ENCODE measurements at regions not wholly inside any gene's neighbourhood (a gene's known extent, or its start where the extent isn't known, plus 50 kb on each side); places are given as distances from the start of the nearest gene placed in this dataset.
"Not testable (repeated sequence)": the region's sequence is repeated elsewhere in the genome, so short reads cannot be mapped to it uniquely, and the experiment has no call there.

GRCh38 chr19:5247957-5248705, 92.5 kb downstream of the PTPRS start:
- H3K4me3 ChIP-seq (ENCODE audit: low read length), result no peak overlapping the region
- no peak for DNase-seq
- H3K27me3 ChIP-seq (ENCODE audit: control insufficient read depth, insufficient read depth, low read length), result no peaks in the 10 kb centered on the region
- 82% methylated on average over 5 of the region's 25 CpGs for WGBS (ENCODE audit: insufficient coverage, low lambda C conversion rate)
- H3K9me3 ChIP-seq (ENCODE audit: control insufficient read depth, low read depth, low read length), result peaks cover 6% of the 10 kb centered on the region
- H3K4me1 ChIP-seq (ENCODE audit: control insufficient read depth, insufficient read depth, low read length), result no peaks in the 10 kb centered on the region
- no peaks in the 10 kb centered on the region for H3K36me3 ChIP-seq (ENCODE audit: control insufficient read depth, insufficient read depth, low read length)
- H3K27ac ChIP-seq (ENCODE audit: low read length), result no peak overlapping the region

DNA sequence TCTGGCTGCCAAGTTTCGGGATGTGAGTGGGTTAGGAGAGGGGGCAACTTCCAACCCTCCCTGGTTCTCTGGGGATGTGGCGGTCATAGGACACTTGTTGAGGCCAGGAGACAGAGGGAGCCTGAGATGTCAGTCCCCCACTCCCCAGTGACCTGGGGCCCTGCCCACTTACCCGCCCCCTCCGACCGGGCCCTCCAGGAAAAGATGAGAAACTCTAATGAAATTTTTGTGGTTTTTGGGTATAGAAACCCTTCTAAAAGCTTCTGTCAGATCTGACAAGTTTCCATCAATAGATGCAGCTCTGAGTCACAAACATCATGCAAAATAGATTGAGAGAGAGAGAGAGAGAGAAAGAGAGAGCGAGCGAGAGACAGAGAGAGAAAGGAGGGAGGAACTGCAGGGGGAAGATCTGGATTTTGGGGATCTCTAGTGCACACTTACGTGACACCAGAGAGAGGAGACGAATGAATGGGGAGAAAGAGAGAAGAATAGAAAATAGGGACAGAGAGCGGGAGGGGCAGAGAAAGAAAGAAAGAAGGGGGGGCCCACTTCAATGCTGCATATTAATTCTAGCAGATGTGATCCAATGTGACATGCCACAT, 94.0 kb downstream of the PTPRS start:
- H3K36me3 ChIP-seq (ENCODE audit: control insufficient read depth, insufficient read depth, low read length), result no peaks in the 10 kb centered on the region
- WGBS (ENCODE audit: insufficient coverage, low lambda C conversion rate), result 95% methylated on average over 6 of the region's 10 CpGs
- no peak overlapping the region for H3K4me3 ChIP-seq (ENCODE audit: low read length)
- H3K27ac ChIP-seq (ENCODE audit: low read length), result no peak overlapping the region
- H3K9me3 ChIP-seq (ENCODE audit: control insufficient read depth, low read depth, low read length), result peaks cover 6% of the 10 kb centered on the region
- DNase-seq, result no peak
- no peaks in the 10 kb centered on the region for H3K4me1 ChIP-seq (ENCODE audit: control insufficient read depth, insufficient read depth, low read length)
- H3K27me3 ChIP-seq (ENCODE audit: control insufficient read depth, insufficient read depth, low read length), result no peaks in the 10 kb centered on the region

GRCh38 chr19:5245631-5246553, 94.7 kb downstream of the PTPRS start:
- no peak for DNase-seq
- H3K27ac ChIP-seq (ENCODE audit: low read length), result no peak overlapping the region
- H3K4me3 ChIP-seq (ENCODE audit: low read length), result no peak overlapping the region
- no peaks in the 10 kb centered on the region for H3K4me1 ChIP-seq (ENCODE audit: control insufficient read depth, insufficient read depth, low read length)
- H3K9me3 ChIP-seq (ENCODE audit: control insufficient read depth, low read depth, low read length), result peaks cover 6% of the 10 kb centered on the region
- WGBS (ENCODE audit: insufficient coverage, low lambda C conversion rate), result 100% methylated on average over 1 of the region's 38 CpGs
- no peaks in the 10 kb centered on the region for H3K27me3 ChIP-seq (ENCODE audit: control insufficient read depth, insufficient read depth, low read length)
- H3K36me3 ChIP-seq (ENCODE audit: control insufficient read depth, insufficient read depth, low read length), result no peaks in the 10 kb centered on the region

DNA sequence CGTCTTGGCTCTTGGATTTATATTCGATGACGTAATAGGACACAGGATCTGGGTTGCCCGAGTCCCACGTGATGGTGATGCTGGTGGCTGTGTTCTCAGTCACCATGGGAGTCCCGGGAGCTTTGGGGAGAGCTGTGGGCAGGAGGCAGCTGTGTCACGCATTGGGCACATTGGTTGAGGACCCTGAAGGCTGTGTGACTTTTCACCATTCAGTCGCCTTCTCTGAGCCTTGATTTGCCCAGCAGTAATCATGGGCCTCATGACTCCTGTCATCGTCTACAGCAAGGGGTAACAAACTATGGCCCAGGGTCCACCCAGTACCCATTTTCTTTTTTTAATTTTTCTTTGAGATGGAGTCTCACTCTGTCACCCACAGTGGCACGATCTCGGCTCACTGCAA, 96.3 kb downstream of the PTPRS start:
- Histone ChIP-seq H3K27me3 (ENCODE audit: control insufficient read depth, insufficient read depth, low read length) (no peaks in the 10 kb centered on the region), H3K4me1 (ENCODE audit: control insufficient read depth, insufficient read depth, low read length) (no peaks in the 10 kb centered on the region), H3K36me3 (ENCODE audit: control insufficient read depth, insufficient read depth, low read length) (no peaks in the 10 kb centered on the region), H3K27ac (ENCODE audit: low read length) (no peak overlapping the region), H3K9me3 (ENCODE audit: control insufficient read depth, low read depth, low read length) (peaks cover 6% of the 10 kb centered on the region), H3K4me3 (ENCODE audit: low read length) (no peak overlapping the region)
- WGBS (ENCODE audit: insufficient coverage, low lambda C conversion rate), result no CpG with 5 or more reads among the region's 11 CpGs
- DNase-seq, result no peak

DNA sequence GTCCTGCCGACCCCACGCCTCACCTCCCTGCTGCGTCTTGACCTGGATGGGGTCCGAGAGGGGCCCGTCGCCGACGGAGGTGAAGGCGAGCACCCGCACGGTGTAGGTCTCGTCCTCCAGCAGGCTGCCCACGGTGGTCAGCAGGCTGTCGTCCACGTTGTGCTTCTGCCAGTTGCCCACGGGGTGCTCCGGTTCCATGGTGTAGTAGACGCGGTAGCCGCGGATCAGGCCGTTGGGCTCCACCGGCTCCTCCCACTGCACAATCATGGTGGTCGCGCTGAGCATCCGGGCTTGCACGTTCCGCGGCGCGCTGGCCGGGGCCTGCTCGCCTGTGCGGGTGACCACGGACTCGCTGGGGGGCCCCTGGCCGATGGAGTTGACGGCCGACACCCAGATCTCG, 96.7 kb downstream of the PTPRS start:
- Histone ChIP-seq H3K27ac (ENCODE audit: low read length) (no peak overlapping the region), H3K4me1 (ENCODE audit: control insufficient read depth, insufficient read depth, low read length) (no peaks in the 10 kb centered on the region), H3K4me3 (ENCODE audit: low read length) (no peak overlapping the region), H3K27me3 (ENCODE audit: control insufficient read depth, insufficient read depth, low read length) (no peaks in the 10 kb centered on the region), H3K36me3 (ENCODE audit: control insufficient read depth, insufficient read depth, low read length) (no peaks in the 10 kb centered on the region), H3K9me3 (ENCODE audit: control insufficient read depth, low read depth, low read length) (peaks cover 6% of the 10 kb centered on the region)
- no peak for DNase-seq
- no CpG with 5 or more reads among the region's 40 CpGs for WGBS (ENCODE audit: insufficient coverage, low lambda C conversion rate)

GRCh38 chr19:5241896-5242295, 98.7 kb downstream of the PTPRS start:
- not testable (repeated sequence) for H3K4me1 ChIP-seq (ENCODE audit: control insufficient read depth, insufficient read depth, low read length); H3K36me3 ChIP-seq (ENCODE audit: control insufficient read depth, insufficient read depth, low read length); H3K4me3 ChIP-seq (ENCODE audit: low read length); H3K27me3 ChIP-seq (ENCODE audit: control insufficient read depth, insufficient read depth, low read length); H3K27ac ChIP-seq (ENCODE audit: low read length); DNase-seq
- H3K9me3 ChIP-seq (ENCODE audit: control insufficient read depth, low read depth, low read length), result peaks cover 11% of the 10 kb centered on the region
- no CpG with 5 or more reads among the region's 9 CpGs for WGBS (ENCODE audit: insufficient coverage, low lambda C conversion rate)

GRCh38 chr19:5240011-5240410, 100.6 kb downstream of the PTPRS start:
- Histone ChIP-seq H3K4me1 (ENCODE audit: control insufficient read depth, insufficient read depth, low read length) (no peaks in the 10 kb centered on the region), H3K4me3 (ENCODE audit: low read length) (no peak overlapping the region), H3K27ac (ENCODE audit: low read length) (no peak overlapping the region), H3K27me3 (ENCODE audit: control insufficient read depth, insufficient read depth, low read length) (no peaks in the 10 kb centered on the region), H3K9me3 (ENCODE audit: control insufficient read depth, low read depth, low read length) (peaks cover 12% of the 10 kb centered on the region), H3K36me3 (ENCODE audit: control insufficient read depth, insufficient read depth, low read length) (peaks cover 4% of the 10 kb centered on the region)
- DNase-seq, result no peak
- 100% methylated on average over 1 of the region's 22 CpGs for WGBS (ENCODE audit: insufficient coverage, low lambda C conversion rate)

- no peaks in the 10 kb centered on the region for H3K27me3 ChIP-seq (ENCODE audit: control insufficient read depth, insufficient read depth, low read length)
- no peak overlapping the region for H3K4me3 ChIP-seq (ENCODE audit: low read length)
- no peaks in the 10 kb centered on the region for H3K4me1 ChIP-seq (ENCODE audit: control insufficient read depth, insufficient read depth, low read length)
- peaks cover 7% of the 10 kb centered on the region for H3K9me3 ChIP-seq (ENCODE audit: control insufficient read depth, low read depth, low read length)
- no peak for DNase-seq
- no CpG with 5 or more reads among the region's 33 CpGs for WGBS (ENCODE audit: insufficient coverage, low lambda C conversion rate)
- H3K36me3 ChIP-seq (ENCODE audit: control insufficient read depth, insufficient read depth, low read length), result peaks cover 4% of the 10 kb centered on the region
- H3K27ac ChIP-seq (ENCODE audit: low read length), result no peak overlapping the region
Observed at GRCh38 chr19:5238700-5239099, 101.9 kb downstream of the PTPRS start.

GRCh38 chr19:5237939-5238480, 102.6 kb downstream of the PTPRS start:
- Histone ChIP-seq H3K4me3 (ENCODE audit: low read length) (no peak overlapping the region), H3K4me1 (ENCODE audit: control insufficient read depth, insufficient read depth, low read length) (no peaks in the 10 kb centered on the region), H3K9me3 (ENCODE audit: control insufficient read depth, low read depth, low read length) (peaks cover 6% of the 10 kb centered on the region), H3K27me3 (ENCODE audit: control insufficient read depth, insufficient read depth, low read length) (no peaks in the 10 kb centered on the region), H3K36me3 (ENCODE audit: control insufficient read depth, insufficient read depth, low read length) (peaks cover 4% of the 10 kb centered on the region), H3K27ac (ENCODE audit: low read length) (no peak overlapping the region)
- no peak for DNase-seq
- whole genome bisulfite sequencing (ENCODE audit: insufficient coverage, low lambda C conversion rate), result no CpG with 5 or more reads among the region's 26 CpGs

- Histone ChIP-seq H3K9me3 (ENCODE audit: control insufficient read depth, low read depth, low read length) (peaks cover 6% of the 10 kb centered on the region), H3K4me3 (ENCODE audit: low read length) (no peak overlapping the region), H3K27me3 (ENCODE audit: control insufficient read depth, insufficient read depth, low read length) (no peaks in the 10 kb centered on the region), H3K27ac (ENCODE audit: low read length) (no peak overlapping the region), H3K4me1 (ENCODE audit: control insufficient read depth, insufficient read depth, low read length) (no peaks in the 10 kb centered on the region), H3K36me3 (ENCODE audit: control insufficient read depth, insufficient read depth, low read length) (peaks cover 4% of the 10 kb centered on the region)
- no CpG with 5 or more reads among the region's 35 CpGs for WGBS (ENCODE audit: insufficient coverage, low lambda C conversion rate)
- no peak for DNase-seq
Observed at GRCh38 chr19:5237190-5237780, 103.3 kb downstream of the PTPRS start.

Data from large intestine (tissue), 3 donors.